Effector CD8-positive, alpha-beta T cell (primary cell): ENCODE measurements at regions not wholly inside any gene's neighbourhood (a gene's known extent, or its start where the extent isn't known, plus 50 kb on each side); places are given as distances from the start of the nearest gene placed in this dataset.

ENCODE experiments used
- DNase-seq: peaks from one replicate; lab custom pipeline; 2025; lab: John Stamatoyannopoulos, UW

DNA sequence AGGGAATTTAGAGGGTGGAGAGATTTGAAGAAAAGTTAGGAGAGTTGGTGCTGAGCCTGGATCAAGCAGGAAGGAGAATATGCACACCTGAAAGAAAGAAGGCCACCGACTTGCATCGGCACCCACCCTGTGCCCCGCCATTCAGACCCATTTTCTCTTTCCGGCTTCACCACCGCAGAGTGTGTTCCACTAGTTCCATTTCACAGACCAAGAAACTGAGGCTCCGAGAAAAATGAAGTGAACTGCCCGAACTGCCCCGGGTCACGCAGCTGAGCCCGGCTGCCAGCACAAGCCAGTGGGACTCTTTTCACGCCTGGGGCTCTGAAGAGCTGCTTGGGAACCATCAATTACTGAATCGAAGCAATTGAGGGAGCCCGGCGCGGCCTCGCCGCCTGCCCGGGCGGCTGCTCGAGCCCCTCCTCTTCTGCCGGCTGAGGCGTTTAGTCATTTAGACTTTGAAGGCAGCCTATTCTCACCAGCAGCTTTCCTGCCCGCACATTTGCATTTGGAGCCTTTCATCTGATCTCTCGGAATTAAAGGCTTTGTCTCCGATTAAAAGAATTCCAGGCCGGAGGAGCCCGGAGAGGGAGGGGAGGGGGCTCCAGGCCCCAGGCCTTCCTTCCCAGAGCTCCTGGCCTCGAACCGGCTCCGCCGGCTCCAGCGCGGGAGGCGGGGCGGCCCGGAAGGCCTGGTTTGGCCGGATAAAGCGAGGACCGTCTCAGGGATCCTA lies 140.2 kb upstream of the PJA1 start:
- DNase-seq = no peak

DNA sequence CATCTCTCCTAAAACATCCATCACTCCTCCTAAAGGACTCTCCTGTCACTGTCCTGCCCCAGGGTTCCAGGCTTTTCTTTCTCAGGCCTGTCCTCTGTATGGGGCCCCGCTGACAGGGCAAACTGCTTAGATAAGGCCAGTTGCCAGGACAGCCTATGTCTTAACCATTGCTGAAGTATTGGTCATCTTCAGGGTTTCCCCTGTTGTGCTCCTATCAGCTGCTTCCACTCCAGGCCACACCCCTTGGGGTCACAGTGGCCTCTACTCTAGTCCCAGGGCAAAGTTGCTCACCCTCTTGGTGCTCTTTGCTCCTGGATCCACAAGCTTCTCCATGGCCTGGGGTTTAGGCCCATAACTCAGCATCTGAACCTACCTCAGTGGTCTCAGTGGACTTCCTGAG lies 138.0 kb upstream of the PJA1 start:
- DNase-seq = no peak

DNA sequence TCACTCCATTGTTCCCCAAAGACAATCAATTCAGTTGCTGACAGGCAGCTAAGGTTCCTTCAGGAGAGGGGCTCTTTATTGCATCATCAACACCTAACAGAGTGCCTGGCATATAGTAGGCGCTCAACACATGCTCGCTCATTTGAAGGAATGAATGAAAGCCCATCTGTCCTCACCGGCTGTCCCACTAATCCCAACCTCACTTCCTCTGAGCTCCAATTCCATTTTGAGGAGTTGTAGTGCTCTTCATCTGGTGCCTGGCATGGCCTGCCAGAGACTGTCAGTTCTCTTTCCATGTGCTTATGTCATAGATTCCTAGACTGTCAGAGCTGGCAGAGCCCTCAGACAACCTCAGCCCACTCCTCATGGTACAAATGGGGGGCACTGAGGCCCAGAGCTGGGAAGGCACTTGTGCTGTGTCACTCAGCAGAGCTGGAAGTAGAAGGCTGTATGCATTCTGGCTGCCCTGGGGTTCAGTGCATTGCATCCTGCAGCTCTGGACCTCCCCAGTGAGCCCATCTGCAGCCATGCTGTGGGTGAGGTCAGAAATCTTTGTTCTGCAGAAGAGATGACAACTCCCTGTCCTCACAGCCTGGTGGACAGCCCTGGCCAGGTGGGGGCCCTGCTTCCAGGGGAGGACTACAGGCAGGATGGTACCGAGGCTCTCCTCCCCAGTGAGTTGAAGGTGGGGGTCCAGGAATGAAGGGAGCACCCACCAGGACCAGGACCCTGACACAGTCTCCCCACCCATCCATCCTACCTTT lies 134.9 kb upstream of the PJA1 start:
- DNase-seq = no peak

DNA sequence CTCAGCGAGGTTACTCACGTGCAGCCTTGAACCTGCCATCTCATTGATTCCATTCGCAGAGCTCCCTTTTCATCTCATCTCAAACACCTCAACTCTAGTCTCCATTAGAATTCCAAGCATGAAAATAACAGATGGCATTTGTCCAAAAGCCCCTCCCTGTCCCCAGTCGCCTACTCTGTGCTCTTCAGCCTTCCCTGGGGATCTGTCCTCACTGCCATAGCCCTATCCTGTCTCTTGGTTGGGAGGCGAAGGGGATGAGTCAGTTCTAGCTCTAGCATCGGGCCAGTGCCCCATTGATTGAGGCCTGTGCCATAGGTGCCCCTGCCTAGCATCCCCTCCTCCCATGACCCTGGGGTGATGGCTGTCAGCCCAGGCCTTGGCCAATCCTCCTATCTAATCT lies 134.0 kb upstream of the PJA1 start:
- DNase-seq = no peak

DNA sequence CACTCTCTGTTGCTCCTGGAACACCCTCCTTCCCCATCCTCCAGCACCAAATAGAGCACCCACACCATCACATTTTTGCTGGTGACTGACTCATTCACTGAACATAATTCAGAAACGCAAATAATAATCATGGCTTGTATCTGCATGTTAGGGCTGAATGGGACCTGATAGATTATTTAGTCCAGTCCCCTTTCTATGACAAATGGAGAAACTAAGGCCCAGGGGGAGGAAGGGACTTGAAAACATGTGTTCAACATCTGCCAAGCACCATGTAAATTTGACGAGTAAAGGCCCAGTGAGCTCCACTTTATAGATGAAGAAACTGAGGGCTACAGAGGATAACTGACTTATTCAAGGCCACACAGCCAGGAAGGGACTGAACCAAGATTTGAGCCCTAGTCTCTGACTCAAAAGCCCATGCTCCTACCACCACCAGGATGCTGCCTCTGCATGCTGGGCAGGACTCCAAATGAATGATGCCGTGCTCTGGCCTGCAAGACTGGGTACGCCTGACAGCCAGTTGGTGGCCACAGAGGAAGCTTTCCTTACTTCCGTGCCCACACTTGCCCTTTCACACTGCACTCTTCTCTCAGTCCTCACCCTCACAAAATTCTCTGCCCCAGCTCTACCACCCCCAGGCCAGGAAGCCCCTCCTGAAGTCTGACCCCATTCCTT lies 133.3 kb upstream of the PJA1 start:
- no peak for DNase-seq

DNA sequence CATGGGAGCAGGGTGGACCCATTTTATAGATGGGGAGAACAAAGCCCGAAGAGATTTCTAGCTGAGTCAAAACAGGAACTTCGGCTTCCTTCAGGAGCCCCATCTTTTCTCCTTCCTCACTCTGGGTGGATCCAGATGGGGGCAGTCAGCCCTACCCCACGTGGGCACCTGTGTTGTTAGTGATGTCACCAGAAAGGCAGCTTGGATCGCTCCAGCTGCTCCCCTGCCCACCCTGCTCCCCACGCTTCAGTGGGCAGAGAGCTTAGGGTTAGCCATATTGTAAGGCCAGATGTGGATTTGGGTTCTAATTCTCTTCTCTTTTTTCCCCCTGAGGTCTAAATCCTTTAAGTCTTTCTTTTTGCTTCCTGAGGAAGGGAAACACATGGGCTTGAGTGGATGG lies 132.3 kb upstream of the PJA1 start:
- DNase-seq = no peak

DNA sequence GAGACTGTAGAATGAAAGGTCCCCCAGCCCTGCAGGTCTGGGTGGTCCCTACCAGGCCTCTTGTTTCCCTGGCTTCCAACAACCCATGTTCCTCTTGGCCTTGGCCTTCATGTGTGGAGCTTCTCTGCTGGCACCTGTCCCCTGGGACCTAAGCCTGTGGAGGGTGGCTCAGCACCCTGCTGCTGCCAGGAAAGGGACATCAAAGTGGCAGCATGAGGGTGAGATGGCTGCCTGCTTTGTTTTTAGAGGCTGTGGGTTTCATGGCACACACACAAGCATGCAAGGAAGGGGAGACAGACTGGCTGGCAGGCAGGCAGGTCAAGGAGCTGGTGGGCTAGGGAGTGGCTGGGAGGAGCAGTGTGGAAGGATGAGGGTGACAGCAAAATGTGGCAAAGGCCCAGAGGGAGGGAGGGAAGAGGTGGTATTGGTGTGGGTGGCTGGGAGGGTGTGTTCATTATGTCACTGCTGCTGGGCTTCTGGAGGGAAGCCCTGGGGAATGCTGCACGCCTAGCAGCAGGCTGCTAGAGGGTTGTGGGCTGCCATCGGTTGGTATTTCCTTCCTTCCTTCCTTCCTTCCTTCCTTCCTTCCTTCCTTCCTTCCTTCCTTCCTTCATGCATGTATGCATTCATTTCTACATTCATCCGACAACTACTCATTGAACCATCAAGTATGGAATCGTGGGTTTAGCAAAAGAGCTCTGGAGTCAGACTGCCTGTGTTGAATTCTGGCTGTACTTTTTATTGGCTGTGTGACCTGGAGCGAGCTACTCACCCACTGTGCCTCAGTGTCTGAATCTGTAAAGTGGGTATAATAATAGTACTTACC lies 128.7 kb upstream of the PJA1 start:
- DNase-seq = no peak

DNA sequence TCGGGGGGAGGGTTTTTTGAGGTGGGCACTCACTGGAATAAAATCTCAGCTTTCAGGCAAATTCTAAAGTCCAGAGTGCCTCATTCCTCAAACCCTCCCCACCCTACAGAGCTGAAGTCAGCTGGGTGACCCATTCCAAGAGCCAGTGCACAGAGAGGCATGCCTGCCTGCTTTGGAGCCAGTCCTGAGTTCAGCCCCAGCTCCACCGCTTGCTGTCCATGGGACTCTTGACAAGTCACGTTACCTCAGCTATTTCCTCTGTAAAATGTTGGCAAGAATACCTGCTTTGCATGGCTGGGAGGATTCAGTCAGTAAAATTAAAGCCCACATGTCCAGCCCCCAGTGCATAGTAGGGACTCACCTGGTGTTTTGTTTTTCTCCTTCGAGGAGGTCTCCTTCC lies 125.9 kb upstream of the PJA1 start:
- no peak for DNase-seq

DNA sequence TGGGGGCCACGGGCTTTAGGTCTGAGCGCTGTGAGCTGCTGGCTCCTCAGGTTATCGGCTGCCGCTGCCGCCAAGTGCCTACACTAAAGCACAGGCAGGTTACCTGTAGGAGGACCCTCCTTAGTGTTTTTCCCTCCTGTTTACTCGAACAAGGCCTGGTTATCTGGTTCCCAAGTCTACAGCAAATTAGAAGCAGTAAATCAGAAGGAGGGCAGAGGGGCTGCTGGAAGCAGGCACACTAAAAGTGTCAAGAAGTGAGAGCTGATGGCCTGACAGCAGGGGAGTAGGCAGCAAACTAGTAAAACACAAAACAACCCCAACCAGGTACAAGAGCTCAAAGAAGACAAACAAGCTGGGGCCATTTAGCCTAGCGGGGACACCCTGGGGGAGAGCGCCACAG lies 125.0 kb upstream of the PJA1 start:
- DNase-seq = no peak

DNA sequence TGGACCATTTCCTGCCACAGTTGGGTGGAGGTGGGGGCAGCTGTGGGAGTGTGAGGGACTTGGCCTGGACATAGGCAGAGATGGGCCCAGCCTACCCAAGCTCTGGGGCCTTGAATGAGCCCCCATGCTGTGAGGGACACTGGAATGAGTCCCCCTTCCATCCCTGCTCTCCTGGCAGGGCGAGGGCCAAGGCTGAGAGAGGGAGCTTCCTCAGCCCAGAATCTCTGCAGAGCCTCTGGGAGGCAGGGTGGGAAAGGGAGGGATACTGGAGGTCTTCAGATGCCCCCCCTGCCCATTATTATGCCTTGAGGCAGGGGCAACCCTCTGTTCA lies 124.5 kb upstream of the PJA1 start:
- DNase-seq = no peak

DNA sequence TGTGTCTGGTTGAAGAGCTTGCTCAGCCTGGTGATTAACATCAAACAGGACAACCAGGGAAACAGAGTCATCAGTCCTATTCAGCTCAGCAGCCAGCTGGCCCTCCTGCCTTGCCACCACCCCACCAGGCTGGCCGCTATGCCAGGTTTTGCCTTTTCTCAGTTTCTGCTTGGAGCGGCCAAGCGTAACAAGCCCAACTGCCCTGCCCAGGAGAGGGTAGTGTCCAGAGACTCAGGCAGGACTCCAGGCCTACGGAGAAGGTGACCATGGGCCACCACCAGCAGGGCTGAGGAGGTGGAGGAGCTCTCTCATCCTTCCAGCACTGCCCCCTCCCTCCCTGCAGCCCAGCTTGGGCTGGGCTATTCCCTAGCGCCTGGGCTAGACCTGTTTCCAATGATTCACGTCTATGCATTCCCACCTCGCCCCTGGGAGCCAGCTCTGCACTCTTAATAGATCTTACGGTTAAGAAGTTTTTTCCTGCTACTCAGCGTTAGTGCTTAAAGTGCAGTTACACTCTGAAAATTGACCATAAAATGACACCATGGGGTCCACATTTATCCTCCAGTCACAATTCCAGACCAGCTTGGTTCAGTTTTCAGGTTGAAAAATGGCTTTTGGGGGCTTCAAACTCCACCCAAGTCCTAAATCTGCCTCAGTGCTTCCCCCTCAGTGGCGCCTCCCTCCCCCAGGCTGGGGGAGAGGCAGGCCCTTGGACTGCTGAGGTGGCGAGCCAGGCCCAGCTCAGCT lies 124.0 kb upstream of the PJA1 start:
- DNase-seq = no peak

DNA sequence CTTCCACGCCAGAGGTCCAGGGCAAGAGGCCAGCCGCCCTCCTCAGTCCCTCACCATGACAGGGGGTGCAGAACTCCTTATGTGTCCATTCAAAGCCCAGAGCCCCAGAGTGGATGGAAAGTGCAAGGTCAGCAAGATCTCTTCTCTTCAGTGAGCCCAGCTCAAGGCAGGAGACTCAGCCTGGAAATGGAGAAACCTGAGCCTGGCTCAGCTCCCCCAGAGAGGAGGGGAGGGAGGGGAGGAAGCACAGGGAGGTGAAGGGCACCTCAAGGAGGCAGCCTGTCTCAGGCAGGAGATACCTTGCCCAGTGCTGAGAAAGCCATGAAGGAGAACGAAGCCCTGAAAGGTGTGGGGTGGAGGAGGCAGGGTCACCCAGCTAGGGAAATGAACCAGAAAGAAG lies 121.8 kb upstream of the PJA1 start:
- no peak for DNase-seq

DNA sequence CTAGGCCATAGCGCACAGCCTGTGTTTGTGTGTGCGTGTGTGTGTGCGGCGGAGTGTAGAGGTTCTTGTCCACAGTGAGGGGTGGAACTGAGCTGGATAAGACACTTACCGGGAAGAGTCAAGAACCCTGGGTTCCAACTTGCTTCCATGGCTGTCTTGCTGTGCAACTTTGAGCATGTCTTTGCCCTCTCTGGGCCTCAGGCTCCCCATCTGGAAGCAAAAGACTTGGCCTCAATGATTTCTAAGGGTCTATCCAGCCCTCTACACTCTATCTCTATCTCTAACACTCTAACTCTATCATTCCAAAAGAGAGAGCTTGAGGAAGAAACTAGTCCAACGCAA lies 121.3 kb upstream of the PJA1 start:
- no peak for DNase-seq

DNA sequence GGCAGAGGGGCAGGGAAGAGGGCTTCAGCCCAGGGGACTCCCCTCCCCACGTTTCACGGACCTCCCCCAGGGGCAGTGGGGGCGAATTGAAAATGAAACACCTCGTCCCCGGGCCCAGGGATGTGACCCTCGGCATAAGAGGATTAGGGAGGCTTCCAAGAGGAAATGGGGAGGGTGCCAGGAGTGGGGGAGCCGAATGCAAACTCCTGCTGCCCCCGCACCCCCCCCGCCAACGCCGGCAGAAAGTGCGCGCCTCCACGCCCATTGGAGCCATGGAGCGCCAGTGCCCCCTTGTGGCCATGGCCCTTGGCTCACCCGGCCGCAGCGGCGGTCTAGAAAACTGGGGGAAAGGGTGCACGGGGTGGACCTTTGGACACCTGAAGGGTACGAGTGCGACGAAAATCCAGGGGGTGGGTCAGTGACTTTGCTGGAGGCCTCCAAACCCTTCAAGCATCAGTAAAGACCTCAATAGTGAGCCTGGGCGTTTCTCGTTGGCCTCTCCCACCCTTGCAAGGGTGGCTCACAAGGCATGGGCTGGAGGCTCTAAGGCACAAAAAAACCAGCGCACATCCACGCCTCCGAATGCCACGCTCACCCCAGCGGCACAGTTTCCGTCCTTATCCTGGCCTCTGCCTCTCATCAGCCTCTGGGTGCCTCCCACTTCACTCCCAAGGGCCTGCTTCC lies 120.8 kb upstream of the PJA1 start:
- peak; percentile 24 for DNase-seq

DNA sequence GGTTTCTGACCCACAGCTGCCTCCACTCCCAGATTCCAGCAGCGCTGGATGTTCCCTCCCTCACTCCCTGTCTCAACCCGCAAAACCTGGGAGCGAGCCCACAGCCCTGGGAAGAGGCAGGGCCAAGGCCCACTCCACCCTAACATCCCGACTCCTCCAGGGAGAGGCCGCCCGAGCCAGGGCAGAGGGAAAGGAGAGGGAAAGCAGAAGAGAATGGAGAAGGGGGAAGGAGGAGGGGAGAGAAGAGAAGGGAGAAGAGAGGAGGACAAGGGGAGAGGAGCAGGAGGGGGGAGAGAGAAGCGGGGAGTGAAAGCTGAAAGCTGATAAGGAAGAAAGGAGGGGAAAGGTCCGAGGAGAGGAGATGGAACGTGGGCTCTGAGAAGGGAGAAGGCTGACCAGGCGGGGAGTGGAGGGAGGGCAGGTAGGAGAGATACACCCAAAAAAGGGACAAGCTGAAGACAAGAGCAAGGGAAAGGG lies 120.2 kb upstream of the PJA1 start:
- DNase-seq = no peak

DNA sequence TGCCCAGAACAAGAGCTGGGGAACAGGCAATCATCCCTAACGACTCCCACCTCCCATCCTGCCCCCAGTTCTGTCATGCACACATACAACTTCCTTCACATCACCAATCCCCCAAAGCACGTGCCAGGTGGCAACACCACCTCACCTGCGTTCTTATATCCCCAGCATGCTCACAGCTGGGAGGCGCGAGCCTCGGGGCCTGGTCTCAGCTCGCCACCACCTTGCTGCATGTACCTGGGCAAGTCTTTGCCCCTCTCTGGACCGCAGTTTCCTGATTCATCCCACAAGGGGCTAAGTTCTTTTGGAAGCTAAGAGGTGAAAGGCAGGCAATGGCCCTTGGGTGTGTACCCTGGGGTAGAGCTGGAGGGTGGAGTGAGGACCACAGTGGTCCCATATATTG lies 119.2 kb upstream of the PJA1 start:
- no peak for DNase-seq

DNA sequence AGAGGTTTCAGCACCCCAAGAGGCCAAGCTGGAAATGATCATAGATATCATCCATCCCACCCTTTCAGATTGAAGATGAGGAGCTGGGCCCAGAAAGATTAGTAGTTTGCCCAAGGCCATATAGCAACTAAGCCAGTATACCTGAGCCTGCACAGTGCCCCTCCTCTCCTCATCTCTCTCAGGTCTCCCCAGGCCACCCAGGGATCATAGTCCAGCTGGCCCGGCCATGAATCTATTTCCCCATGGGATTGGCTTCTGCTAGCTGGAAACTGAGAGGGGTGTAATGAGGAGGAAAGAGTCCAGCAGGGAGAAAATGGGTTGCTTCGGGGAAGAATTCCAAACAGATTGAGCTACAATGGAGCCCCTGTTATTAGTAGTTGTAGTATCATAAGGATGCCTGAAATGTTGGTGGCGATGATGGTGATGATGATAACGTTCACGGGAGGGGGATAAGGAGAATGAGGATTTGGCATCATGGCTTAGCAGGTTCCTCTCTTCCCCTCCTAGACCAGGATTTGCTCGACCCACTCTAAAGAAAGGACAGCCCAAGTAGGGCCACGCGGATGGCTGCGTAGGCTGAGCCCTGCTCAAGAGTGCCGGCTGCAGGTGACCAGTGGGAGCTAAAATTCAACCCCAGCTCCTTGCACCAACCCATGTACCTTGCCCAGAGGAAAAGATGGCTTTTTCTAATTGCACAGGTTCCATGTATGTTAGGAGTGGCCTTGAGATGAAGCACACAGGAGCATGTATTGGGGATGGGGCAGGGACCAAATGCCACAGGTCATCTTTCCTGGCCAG lies 117.8 kb upstream of the PJA1 start:
- no peak for DNase-seq

DNA sequence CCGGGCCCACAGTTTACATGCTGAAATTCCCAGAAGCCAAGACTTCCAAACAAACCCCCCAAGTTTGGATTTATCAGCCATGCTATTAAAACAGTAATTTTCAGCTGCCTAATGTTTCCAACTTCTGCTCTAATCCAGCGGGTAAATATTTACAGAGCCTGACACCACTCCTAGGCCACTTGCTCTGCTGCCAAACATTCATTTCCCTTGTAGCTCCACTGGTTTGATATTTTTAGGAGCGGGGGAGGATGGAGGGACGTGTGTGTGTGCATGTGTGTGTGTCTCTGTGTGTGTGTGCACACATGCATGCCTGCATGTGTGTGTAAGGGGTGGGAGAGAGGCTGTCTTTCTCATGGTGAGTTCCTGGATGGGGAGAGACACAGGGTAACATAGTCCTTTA lies 115.7 kb upstream of the PJA1 start:
- DNase-seq = no peak

DNA sequence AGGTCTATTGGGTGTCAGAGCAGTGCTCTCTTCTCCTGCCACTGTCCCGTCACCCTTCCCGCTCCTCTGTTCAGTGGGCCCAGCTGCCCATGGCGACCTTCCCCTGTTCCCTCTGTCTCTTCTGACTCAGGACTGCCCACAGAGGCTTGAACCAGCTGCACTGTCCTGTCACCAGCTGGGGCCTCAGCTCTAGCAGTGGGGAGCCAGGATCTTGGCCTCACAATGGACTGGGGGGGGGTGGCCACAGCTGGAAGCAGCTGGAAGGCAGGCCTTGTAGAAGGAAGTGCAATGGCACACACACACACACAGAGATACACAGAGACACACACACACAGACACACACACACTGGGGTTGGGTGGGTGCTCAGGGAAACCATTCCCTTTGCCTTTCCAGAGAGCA lies 114.0 kb upstream of the PJA1 start:
- DNase-seq = no peak

DNA sequence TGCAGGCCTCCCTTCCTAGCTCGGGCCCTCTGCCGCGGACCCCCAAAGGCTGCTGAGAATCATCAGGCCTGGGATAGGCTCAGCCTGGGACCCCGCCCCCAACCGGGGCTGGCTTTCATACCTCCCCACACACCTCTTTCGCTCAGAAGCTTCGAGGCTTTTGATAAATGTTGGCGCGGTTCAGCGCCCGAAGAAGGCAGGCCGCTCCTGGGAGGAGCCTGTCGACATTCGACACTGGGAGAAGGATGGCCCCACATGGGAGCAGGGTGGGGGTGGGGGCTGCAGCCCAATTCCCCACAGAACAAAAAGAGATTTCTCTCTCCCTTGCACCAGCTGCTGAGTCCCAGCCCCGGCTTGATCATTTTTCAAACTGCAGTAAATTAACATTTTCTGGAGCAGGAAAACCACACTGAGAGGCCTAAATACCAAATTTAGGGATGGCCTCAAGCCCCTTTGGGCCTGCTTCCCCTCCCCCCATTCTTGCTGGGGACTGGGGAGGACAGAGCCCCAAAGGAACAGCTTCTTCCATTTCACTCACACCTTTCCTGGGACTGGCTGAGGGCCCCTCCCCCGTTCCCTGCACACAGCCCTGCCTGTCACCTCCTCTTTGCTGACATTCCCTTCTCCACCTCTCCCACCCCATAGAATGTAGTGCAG lies 112.9 kb upstream of the PJA1 start:
- no peak for DNase-seq
